HG03575 (cell line): ENCODE measurements at regions not wholly inside any gene's neighbourhood (a gene's known extent, or its start where the extent isn't known, plus 50 kb on each side); places are given as distances from the start of the nearest gene placed in this dataset.
A peak's percentile ranks its signal among the peaks of the same experiment; 100 is the strongest.

Source experiments
- ATAC-seq: cut with Tn5 transposase; IDR thresholded peaks from one replicate; pipeline ENCODE4 v1.9.1; 2021; ENCODE audit not compliant: unreplicated experiment, insufficient number of reproducible peaks, low FRiP score; ENCODE audit errors: extremely low read depth

GRCh38 chrX:110877326-110877725 lies 81.7 kb upstream of the CHRDL1 start:
- ATAC-seq: no peak

GRCh38 chrX:110871839-110872238 lies 76.2 kb upstream of the CHRDL1 start:
- ATAC-seq: no peak

DNA sequence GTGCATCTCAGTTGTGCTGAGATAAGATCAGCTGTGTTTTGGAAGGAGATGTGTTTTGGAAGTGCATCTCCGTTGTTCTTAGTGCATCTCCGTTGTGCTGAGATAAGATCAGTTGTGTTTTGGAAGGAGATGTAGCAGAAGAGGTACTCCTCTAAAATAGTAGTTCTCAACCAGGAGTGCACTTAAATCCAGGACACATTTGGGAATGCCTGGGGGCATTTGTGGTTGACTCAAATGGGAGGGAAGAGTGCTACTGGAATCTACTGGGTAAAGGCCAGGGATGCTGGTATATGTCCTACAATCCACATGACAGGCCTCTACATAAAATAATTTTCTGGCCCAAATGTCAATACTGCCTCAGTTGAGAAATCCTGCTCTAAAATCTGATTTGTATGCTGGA lies 70.8 kb upstream of the CHRDL1 start:
- ATAC-seq: no peak

- no peak for ATAC-seq
Measured at GRCh38 chrX:110863883-110864282, 68.3 kb upstream of the CHRDL1 start.

DNA sequence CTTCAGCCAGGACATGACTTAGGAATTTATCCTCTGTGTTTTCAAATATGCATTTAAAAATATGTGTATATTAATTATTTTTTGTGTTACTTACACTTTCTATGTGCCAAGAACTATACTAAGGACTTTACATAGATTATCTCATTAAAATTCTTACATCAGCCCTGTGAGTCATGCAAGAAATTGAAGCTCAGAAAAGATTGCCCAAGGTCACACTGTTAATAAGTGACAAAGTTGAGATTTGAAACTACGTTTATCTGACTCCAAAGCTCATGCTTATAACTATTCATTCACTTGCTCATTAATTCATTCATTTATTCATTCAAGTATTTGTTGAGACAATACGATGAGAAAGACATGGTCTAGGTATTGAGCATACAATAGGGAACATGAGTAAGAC lies 62.9 kb upstream of the CHRDL1 start:
- ATAC-seq: no peak

DNA sequence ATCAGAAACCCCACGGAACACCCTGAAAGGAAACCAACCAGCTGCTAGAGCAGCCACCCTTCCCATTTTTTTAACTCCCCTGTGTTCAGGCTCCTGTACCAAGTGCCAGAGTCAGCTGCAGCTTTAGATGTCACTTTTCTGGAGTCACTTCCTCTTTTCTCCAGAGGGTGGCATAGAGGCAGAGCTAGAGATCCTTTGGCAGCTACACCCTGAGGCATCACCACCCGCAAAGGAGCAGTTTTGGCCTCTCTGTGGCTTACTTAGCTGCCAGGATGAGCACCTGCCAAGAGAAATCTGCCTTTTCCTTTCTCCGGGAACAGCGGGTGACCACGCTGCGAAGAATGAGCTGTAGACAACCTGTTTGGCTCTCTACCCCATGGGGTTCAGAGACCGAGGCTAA lies 58.0 kb upstream of the CHRDL1 start:
- ATAC-seq: no peak

GRCh38 chrX:110852180-110852579 lies 56.6 kb upstream of the CHRDL1 start:
- no peak for ATAC-seq

DNA sequence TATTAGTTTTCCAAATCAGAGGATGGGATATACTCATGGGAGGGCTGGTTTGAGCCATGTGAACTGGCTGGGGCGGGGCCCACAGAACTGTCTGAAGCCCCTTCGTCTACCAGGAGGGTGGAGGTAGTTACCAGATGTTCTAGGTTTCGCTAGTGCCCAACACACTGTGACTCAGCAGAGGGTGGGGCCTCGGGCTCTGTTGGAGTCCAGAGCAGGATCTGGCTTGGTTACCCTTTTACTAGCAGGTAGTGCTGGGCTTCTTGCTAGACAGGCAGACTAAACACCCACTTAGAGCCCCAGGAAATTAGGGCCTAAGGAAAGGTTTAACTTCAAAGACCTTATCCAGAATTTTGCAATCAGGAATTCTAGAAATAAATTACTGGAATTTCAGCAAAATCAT lies 56.2 kb upstream of the CHRDL1 start:
- no peak for ATAC-seq

DNA sequence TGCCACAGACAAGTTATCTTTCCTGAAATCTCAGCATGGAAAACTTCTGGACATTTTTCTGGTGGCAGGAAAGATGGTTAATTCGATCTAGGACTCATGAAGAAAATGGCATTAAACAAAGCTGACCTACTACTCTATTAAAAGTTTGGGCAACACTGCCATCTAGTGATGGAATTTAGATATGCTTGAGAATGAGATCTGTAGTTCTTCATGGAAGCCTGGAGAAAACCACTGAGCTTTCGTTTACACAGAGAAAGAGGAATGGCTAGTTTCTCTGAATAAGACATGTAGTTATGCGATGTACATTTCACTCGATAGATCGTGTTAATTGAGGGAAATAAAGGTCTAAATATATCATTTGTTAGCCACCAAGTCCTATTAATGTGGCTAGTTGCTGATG lies 51.7 kb upstream of the CHRDL1 start:
- peak; percentile 53 for ATAC-seq

GRCh38 chrX:110846071-110846470 lies 50.5 kb upstream of the CHRDL1 start:
- no peak for ATAC-seq
